ENCODE measurements at regions not wholly inside any gene's neighbourhood (a gene's known extent, or its start where the extent isn't known, plus 50 kb on each side); places are given as distances from the start of the nearest gene placed in this dataset.
"Not testable (repeated sequence)": the region's sequence is repeated elsewhere in the genome, so short reads cannot be mapped to it uniquely, and the experiment has no call there.

- DNase-seq, result not testable (repeated sequence)
Observed at GRCh38 chr10:45122180-45122860, 121.6 kb downstream of the ZNF22 start.

- DNase-seq, result no peak
Observed at GRCh38 chr10:45135443-45136198, 134.9 kb downstream of the ZNF22 start.

- no peak for DNase-seq
Observed at GRCh38 chr10:45136256-45136655, 135.5 kb downstream of the ZNF22 start.

- DNase-seq, result no peak
Observed at GRCh38 chr10:45144326-45145070, 143.8 kb downstream of the ZNF22 start.

GRCh38 chr10:45145143-45145542, 144.4 kb downstream of the ZNF22 start:
- DNase-seq, result not testable (repeated sequence)

GRCh38 chr10:45147000-45147399, 146.3 kb downstream of the ZNF22 start:
- DNase-seq, result no peak

- no peak for DNase-seq
Observed at GRCh38 chr10:45150997-45151396, 150.3 kb downstream of the ZNF22 start.

DNA sequence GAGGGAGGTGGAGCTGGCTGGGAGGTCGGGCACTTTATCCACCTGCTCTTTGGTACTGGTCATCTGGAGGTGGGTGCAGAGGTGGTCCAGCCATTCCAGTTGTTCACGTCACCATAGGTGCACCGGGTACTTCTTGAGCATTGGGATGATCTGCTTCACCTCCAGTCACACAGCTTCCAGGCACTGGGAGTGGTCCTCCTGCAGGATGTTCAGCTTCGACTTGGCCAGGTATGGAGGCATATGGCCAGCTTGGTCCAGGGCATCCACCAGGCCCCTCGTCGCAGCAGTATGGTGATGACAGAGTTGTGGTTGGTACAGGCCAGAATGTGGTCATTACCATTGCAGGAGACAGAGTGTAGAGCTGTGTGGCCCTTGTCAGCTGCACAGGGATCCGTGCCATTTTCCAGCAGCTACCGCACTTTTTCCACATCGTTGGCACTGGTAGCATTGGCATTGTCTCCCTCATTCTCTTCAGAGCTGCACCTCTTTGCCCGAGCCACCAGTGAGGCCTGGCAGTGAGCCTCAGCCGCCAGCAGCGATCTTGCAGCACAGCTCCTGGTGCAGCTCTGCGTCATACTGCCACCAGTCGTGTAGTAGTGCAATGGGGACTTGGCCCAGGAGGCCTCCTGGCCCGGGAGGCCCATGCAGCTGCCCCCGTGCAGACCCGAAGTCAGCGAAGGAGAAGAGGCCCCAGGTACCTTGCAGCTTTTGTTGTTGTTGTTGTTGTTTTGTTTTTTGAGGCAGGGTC, 150.9 kb downstream of the ZNF22 start:
- DNase-seq, result no peak

GRCh38 chr10:45152726-45153125, 152.0 kb downstream of the ZNF22 start:
- no peak for DNase-seq

DNA sequence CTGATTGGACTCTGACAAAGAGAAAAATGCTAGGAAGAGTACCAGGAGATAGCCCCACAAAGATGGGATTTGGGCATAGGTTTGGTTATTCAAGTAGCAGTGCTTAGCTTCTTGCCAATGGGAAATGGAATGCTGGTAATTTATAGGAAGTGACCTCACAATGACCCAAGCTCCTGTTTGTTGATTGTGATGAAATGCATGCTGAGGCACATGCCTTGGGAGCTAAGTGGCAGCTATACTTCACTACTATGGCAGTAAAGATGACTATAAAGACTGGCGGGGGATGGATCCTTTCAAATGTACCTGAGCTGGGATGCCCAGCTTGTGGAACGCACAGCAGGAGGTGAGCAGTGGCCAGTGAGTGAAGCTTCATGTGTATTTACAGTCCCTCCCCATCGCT, 153.8 kb downstream of the ZNF22 start:
- no peak for DNase-seq

DNA sequence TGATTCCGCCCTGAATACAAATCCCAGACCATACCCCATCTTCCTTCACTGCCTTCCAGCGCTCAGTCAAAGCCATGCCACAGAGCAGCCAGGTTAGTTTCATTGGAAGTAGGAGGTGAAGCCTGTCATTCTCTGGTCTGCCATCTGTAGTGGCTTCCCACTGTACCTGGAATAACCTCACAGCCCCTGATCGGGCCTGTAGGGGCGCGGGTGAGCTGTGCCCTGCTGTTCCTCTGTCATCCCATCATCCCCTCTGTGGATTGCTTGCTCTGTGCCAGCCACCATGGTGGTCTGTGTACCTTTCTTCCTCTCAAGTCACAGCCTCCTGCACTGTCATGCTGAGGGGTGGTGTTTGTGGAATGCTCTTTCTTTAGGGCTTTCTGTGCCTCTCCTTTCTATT, 155.1 kb downstream of the ZNF22 start:
- no peak for DNase-seq

GRCh38 chr10:45160271-45160670, 155.1 kb downstream of the OR13A1 start:
- no peak for DNase-seq

DNA sequence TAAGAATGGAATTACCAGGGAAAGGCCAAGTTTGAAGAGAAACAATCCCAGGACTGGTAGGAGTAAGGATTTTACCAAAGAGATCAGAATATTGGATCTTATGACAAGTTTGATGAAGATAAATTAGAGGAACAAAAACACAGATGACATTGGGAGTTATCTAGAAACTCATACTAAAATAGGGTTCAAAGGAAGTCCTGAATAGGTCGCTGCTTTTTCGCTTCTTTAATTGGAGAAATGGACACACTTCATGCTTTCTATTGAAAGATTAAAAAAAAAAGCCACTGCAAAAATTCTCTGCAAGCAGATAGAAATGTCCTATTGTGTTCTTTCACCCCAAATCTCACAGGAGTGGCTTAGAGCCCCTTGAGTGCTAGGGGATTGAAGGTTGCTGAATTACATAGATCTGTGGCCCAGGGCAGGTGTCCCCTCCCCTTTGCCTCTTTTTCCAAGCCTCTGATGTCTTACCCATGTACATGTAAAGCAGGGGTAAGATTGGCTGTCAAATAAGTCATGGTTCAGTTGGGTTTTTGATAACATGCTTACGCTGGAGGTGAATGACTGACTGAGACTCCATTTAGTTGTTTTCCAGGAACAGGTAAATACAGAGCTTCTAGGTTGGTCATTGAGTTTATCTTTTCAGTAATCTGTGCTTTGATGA, 152.0 kb downstream of the OR13A1 start:
- no peak for DNase-seq

- DNase-seq, result not testable (repeated sequence)
Observed at GRCh38 chr10:45175520-45176118, 139.8 kb downstream of the OR13A1 start.

DNA sequence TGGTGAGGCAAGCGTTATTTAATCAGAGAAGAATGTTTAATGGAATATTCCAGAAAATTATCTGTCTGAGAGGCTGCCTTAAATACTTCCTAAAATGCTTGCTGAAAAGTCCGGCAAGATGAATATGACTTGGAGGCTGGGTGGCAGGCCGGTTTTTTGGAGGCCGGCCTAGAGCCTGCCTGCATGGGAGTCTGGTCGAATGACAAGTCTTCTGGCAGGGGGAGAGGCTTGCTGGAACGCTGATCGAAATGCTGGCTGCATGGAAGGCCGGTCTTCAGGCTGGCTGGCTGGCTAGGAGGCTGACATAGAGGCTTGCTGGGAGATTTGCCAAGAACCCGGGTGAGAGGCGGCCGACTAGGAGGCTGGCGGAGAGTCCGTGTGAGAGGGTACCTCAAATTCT, 135.7 kb downstream of the OR13A1 start:
- no peak for DNase-seq

DNA sequence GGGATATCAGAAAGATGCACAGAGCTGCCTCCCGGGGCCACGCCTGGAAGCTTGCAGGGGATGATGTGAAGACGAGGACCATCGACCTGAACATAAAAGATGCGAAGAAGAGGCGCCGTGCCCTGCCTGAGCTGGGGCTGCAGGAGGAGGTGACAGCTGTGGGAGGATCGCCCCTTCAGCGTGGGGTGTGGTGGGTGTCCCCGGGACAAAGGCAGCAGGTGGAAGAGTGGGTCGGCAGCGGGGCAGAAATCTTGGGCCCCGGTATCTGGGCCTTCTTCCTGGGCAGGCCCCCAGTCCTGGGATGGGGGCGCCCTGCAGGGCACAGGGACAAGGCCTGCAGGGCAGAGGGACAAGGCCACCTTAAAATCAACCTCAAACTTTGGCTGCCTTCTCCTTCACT, 134.9 kb downstream of the OR13A1 start:
- DNase-seq, result no peak

DNA sequence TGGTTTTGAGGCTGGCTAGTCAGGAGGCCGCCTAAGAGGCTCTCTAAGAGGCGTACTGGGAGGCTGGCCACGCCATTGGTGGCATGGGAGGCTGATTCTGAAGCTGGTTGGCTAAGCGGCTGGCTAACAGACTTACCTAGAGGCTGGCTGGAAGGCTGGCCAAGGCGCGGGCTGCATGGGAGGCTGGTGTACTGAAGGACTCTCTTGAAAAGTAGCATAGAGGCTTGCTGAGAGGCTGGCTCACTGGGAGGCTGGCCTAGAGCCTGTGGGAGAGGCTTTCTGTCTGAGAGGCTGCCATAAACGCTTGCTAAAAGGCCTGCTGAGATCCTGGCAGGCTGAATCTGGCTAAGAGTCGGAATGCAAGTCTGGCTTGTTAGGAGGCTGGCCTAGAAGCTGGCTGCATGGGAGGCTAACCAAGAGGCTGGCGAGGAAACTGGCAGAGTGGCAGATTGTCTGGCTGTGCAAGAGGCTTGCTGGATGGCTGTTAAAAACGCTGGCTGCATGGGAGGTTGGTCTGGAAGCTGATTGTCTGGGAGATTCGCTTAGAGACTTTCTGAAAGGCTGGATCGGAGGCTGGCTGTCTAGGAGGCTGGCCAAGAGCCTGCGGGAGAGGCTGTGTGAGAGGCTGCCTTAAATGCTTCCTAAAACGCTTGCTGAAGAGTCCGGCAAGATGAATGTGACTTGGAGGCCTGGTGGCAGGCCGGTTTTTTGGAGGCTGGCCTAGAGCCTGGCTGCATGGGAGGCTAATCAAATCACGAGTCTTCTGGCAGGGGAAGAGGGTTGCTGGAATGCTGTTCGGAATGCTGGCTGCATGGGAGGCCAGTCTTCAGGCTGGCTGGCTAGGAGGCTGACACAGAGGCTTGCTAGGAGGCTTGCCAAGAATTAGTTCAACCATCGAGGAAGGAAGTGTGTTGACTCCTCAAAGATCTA, 134.2 kb downstream of the OR13A1 start:
- DNase-seq, result no peak

DNA sequence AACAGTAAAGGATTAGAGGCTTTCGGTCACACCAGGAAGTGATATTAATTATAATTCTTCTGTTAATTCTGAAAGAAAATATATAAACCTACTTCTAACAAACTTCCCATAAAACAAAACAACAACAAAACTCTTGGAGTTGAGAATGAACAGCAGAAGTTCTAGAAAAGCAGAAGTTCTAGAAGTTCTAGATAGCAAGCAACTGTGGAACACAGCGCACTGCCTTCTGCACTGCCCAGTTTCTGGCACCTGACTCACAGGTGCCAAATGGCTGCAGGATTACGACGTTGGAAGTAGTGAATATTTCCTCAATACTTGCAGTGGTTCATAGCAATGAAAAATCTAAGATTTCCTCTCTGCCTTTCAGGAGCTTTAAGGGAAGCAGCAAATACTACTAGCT, 132.2 kb downstream of the OR13A1 start:
- no peak for DNase-seq

DNA sequence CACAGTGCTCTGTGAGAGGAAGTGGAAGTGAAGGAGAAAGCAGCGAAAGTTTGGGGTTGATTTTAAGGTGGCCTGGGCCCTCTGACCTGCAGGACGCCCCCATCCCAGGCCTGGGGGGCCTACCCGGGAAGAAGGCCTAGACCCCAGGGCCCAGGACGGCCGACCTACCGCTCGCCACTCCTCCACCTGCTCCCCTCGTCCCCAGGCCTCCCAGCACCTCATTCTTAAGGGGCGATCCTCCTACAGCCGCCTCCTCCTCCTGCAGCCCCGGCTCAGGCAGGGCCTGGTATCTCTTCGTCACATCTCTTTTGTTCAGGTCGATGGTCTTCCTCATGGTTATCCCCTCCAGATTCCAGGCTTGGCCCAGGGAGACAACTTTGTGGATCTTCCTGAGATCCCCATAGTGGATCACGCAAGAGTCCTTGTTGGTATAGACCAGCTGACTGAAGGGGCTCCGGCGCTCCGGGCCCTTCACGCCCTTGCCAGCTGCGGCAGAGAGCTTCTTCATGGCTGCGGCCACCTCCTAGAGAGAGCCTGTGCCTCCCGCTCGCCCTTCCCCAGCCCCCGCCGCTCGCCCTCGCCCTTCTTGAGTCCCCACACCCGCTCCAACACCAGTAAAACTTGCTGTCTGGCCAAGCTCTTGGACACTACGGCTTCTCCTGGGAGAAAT, 117.5 kb downstream of the OR13A1 start:
- DNase-seq, result no peak

GRCh38 chr10:45198486-45199204, 116.8 kb downstream of the OR13A1 start:
- no peak for DNase-seq

Measured in bone marrow (tissue), 2 donors.